Stimulated activated CD4-positive, alpha-beta T cell treated with anti-CD3 and anti-CD28 coated beads, Interleukin-1b, Interleukin-23, amount 100 ng/mL, for 1 hour (primary cell): ENCODE measurements at regions not wholly inside any gene's neighbourhood (a gene's known extent, or its start where the extent isn't known, plus 50 kb on each side); places are given as distances from the start of the nearest gene placed in this dataset.
"Not testable (repeated sequence)": the region's sequence is repeated elsewhere in the genome, so short reads cannot be mapped to it uniquely, and the experiment has no call there.

Experiments
- DNase-seq, 2 donors: peaks; one replicate each; pipeline ENCODE4 v3.0.0-alpha.2; 2020; ENCODE audit warnings: low read depth in 2 of 2

DNA sequence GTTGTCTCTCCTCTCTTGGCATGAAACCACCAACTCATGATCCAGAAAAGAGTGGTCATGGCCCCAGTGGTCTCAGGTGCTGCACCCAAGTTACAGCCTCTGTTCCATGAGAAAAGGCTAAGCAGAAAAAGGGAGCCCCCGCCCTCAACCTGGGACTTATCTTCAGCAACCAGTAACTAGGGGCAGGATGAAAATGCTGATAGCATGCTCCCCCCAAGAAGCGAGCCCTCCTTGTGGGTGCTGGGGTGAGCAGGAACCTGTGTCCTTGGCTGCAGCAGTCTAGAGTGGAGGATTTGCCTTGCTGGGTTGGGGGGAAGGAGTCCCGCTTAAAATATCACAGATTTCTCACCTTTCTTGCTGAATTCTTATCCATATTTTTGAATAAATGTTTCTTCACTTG, 490.0 kb downstream of the SUCLG1 start:
- DNase-seq = no peak

DNA sequence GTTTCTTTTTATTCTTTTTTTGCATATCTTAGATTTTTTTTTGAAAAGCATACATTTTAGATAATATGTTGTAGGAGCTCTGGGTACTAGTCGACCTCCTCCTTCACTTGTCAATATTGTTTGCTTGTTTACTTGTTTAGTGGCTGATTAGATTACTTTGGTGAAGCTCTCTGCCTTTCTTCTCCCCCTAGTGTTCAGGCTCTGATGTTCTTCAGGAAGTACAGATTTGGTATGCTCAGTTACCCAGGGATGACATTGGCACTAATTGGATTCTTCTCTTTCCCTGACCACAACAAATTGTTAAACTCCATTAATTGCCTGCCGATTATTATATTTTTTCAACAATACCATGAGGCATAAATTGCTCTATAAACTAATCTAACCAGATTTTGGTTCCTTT, 491.2 kb downstream of the SUCLG1 start:
- no peak for DNase-seq

DNA sequence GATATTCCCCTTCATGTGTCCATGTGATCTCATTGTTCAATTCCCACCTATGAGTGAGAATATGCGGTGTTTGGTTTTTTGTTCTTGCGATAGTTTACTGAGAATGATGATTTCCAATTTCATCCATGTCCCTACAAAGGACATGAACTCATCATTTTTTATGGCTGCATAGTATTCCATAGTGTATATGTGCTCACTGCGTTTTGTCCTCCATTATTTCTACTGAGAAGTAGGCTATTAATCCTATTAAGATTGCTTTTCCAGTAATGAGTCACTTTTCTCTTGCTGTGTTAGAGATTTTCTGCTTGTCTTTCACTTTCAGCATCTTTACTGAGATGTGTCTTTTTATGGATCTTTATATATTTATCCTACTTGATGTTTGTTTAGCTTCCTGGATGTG, 492.1 kb downstream of the SUCLG1 start:
- not testable (repeated sequence) for DNase-seq

DNA sequence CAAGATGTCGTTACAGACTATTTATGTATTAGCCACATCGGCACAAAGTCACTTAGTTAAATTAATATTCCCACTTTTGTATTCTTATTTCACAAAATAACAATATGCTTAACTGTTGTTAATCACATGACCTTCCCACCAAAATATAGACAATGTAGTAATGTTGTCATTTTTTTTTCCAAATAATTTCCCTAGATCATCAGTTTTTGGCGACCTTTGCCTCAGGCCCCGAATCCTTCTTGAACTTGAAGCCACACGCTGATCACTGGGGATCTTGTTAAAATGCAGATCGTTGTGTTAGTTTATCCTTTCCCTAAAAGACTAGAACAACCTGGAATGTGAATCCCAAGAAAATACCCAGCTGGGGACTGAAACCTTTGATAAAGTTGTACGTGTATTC, 497.6 kb downstream of the SUCLG1 start:
- DNase-seq = no peak

DNA sequence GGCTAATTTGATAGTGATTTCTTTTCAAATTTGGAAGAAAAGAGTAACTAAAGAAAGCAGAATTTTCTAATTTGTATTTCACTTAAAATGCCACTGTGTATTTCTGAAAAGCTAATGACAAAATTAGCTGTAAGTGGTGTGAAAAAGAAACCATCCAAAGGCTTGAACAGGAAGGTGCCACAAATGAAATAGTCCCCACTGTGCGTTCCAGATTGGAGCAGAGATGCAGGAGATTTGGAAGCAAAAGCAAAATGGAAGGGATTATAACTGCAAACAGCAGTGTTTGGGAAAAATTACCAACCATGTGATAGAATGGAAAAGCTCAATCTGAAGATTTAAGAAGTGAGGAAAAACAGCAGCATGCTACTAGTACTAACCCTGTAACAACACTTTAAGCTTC, 498.7 kb downstream of the SUCLG1 start:
- DNase-seq = no peak

DNA sequence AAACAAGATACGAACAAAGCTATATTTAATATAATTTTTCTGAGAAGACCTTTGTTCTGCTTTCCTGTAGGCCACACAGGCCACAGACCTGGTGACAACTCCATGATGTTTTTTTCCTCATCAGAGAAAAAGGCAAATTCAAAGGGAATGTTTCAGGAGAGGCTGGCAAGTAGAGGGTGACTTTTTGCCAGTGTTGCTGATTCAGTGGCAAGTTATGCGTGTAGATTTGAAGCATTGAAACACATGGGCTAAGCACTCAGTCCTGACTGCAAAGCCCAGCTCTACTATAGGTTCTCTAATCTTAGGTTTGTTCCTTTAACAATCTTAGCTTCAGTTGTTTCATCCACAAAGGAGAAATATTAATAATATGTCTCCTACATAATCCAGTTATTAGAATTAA, 499.8 kb downstream of the SUCLG1 start:
- DNase-seq = no peak

DNA sequence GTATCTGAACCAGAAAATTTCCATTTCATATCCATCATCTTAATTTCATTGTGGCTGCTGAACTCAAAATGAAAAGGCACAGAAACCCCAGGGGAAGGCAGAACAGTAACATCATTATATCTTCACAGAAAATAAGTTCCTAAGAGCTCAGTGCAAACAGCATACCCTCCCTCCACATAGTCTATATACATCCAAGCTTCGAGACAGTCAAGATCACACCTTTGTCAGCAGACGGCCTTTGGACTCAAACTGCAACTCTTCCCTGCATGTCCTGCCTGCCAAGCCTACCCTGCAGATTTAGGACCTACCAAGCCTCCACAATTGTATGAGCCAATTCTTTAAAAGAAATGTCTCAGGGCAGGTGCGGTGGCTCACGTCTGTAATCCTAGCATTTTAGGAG, 502.1 kb downstream of the SUCLG1 start:
- DNase-seq = no peak

DNA sequence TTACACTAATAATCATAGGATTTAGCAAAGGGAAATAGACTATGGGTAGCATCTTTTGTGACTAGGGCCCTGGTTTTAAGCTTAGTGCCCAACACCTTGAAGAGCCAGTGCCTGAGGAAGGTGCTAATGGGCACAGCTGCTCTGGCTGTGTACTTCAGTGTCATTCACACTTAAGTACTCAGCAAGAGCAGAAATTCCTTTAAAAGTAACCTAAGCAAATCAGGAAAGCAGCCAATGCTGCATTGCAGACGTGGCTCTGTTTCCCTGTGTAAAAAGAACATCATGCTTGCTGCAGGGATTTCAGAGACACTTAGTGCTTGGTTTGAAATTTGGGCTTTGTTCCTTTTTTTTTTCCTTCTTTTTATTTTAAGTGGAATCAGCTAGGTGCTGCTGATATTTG, 505.4 kb downstream of the SUCLG1 start:
- no peak for DNase-seq

DNA sequence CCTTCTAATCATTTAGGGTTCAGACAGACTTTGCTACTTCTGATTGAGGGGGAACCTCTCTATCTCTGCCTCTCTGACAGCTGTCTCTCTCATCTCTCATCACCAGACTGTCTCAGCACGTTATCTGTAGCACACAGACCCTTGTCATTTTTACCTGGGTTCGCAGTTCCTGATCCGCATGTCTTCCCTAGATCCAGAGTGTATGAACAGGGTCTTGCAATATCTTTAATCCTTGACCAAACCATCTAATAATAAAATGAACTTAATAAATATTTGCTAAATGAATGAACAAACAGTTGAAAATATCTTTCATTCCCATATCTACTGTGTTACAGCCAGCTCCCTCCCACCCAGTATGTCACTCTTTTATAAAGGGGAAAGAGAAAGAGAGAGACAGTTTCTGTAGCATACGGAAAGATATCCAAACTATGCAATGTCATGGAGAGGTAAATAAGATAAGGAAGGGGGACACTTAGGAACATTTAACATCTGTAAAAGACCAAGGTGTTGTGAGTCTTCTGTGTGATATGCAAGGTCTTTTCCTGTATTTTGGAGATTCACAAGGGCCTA, 507.6 kb downstream of the SUCLG1 start:
- no peak for DNase-seq

DNA sequence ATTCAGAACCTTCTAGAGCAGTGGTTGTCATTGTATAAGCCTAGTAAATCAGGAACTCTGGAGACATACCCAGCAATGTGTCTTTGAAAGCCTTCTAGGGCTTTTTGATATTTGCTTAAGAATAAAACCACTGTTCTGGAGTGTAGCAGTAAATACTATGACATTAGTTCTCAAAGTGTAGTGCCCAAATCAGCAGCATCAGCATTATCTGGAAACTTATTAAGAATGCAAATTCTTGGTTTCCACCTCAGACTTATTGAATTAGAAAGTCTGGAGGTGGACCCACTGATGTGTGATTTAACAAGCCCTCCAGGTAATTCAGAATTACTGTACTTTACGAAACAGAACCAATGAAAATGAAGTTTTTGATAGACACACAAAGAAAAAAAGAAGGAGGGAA, 509.7 kb downstream of the SUCLG1 start:
- no peak for DNase-seq

DNA sequence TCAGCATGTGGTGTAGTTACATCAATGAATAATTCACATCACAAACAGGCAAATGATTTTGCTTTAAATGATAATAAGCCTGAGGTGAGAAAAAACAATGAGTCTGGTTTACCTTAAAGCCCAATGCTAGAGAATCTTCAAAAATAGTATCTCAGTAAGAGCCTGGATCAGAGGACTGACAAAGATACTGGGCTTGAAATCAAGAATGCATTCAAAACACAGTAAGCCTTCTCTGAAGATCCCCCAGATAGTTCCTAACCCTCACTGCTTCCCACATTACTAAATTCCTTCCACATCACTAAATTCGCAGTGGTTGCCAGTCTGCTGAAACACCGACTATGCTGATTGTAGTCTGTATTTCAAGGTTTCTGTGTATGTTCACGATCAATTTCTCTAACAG, 514.9 kb downstream of the SUCLG1 start:
- DNase-seq = no peak

DNA sequence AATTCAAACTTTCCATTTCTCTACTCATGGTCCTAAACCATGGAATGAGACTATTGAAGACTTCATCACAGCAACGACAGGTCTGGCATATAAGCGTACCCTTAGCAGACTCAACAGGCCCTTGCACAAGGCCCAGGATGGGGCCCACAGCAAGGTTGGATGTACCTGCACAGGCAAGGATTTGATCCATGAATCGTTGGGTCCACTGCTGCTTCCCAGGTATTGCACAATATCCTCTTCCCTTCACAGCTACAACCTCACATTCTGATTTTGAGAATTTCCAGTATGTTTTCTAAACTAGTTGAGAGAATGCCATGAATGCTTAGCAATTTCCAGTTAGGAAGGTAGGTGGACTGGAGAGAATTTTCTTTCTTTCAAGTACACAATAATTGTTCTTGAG, 515.8 kb downstream of the SUCLG1 start:
- no peak for DNase-seq

DNA sequence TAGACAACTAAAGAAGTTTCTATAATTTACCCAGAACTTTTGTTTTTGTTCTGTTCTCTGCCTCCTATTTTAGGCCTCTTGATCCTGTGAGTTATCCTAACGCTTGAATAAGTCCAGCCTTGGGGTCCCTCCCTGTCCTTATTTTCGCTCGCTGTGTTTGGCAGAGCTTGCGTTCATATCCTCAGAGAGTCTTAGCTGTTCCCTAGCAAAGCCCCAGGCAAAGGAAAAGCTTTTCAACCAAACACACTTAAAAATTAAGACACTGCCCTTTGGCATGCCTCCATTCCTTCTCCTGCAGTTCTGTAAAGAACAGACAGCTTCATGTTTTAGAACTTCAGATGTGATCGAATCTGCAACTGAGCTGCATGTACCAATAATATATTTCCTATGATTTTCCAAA, 517.2 kb downstream of the SUCLG1 start:
- DNase-seq = no peak

DNA sequence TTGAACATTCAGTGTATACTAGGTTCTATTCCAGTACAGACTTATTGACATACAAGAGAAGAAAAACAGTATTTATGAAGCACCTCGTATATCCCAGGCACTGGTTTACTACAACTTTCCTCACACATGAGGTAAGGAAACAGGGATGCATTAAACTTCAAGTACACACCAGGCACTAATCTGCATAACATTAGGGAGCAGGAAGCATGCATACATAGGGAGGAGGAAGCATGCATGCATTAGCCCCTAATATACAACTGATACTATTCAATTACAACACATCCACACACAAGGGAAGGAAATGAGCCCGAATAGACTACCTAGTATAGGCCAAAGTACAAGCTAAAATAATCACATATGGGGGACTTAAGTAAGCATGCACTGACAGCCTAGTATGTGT, 525.3 kb downstream of the SUCLG1 start:
- DNase-seq = no peak

DNA sequence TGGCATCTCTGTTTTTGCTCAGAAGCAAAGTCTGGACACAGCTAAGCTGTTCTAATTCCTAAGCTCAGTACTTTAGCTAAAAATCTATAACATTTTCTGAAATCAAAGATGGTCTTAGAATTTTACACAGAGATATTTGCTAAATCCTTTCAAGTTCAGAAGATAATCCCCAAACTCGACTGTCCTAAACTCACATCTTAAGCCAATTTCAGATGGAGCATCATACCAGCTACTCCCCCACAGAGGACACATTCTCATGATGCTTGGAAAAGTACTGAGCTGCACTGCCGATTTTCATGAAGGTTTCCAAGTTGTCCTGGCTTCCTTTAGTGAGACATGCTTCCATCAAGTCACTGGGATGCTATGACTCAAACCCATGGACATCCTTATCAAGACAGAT, 535.5 kb downstream of the SUCLG1 start:
- DNase-seq = no peak

DNA sequence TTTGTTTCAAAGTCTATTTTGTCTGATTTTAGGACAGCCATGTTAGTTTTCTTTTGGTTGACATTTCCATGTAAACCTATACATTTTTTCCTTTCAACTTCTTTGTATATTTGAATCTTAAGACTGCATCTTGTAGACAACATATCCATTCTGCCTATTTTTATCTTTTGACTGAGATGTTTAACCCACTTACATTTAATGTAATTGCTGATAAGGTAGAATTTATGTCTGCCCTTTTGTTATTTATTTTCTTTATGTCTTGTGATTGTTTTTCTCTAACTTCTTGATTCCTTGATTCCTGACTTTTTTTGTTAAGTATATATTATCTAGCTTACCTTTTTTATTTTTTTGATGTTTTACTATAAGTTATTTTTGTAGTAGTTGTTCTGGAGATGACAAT, 542.5 kb downstream of the SUCLG1 start:
- DNase-seq = no peak

DNA sequence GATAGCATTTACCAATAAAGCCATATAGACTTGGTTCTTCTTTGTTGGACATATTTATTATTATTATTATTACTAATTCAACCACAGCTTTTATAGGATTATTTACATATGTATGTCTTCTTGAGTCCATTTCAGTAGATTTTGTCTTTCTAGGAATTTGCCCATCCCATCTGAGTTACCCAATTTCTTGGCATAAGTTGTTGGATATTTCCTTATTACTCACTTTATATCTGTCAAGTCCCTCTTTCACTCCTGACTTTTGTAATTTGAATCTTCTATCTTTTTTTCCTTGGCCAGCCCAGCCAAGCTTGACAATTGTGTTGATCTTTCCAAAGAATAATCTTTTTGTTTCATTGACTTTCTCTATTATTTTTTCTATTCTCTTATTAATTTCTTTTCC, 543.7 kb downstream of the SUCLG1 start:
- no peak for DNase-seq

DNA sequence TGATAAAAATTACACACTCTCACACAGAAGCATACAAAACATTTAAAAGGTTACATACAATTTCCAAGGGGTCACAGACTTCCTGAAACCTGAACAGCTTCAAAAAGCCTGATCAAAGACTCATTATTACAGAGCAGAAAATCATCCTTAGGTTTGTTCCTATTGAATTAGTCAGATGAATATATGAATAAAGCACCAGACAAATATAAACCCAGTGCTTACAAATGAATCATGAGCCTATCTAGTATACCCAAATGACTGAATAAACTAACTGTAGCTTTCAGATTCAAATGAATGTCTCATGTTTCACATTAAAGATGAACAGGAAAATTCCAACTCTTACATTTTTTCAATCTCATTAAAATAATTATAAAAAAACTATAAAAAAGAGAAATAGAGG, 550.3 kb downstream of the SUCLG1 start:
- DNase-seq = no peak

DNA sequence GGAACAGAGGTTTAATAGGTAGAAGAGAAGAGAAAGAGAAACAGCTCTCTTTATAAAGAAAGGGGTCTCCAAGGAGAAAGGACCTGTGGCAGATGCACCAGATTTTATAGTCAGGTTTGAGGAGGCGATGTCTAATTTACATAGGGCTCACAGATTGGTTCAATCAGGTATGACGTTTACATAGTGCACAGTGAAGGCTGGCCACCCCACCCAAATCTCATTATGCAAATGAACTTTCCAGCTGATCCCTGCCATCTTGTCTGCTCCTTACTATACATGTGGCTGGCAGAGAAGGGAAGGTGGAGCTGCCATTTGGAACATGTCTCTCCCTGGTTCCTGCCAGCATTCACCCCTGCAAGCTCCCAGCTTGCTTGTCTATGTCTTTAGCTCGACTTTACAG, 557.8 kb downstream of the SUCLG1 start:
- DNase-seq = no peak

DNA sequence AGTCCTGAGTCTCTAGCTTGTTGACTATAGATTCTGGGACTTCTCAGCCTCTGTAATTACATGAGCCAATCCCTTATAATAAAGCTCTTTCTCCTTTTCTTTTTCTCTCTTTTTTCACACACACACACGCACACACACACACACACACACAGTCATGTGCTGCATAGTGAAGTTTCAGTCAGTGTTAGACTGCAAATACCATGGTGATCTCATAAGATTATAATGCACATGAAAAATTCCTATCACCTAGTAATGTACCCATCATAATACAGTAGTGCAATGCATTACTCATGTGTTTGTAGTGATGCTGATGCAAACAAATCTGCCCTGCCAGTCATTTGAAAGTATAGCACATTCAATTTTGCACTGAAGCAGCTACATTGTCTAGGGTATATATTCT, 558.2 kb downstream of the SUCLG1 start:
- DNase-seq = no peak

DNA sequence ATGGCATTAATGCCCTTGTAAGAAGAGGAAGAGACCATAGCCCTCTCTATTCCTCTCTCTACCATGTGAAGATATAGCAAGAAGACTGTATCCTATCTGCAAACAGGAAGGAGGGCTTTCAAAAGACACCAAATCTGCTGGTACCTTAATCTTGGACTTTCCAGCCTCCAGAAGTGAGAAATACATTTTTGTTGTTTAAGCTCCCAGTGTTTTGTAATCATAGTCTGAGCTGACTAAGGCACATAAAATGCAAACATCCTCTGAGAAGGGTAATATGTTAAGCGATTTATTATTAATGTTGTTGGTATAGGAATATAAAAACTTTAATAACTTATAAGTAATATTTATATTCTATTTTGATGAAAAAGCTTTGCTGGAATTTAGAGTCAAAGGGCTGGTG, 559.8 kb downstream of the SUCLG1 start:
- no peak for DNase-seq

DNA sequence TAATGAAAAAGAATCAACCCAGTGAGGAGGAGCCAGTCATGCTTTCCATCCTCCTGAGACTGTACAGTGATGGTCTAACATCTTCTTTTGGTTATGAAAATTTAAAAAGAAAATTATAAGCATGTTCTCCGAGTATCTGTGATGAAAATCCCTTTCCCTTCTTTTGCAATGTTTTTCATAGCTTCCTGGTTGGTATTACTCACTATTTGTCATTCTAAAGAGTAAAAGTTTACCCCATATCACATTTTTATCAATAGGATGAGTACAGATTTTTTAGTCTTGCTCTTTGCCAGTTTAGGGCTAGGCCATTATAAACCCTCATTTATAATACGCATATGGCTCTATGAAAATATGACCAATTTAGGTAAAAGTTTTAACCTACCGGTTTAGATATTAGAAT, 564.1 kb downstream of the SUCLG1 start:
- no peak for DNase-seq

DNA sequence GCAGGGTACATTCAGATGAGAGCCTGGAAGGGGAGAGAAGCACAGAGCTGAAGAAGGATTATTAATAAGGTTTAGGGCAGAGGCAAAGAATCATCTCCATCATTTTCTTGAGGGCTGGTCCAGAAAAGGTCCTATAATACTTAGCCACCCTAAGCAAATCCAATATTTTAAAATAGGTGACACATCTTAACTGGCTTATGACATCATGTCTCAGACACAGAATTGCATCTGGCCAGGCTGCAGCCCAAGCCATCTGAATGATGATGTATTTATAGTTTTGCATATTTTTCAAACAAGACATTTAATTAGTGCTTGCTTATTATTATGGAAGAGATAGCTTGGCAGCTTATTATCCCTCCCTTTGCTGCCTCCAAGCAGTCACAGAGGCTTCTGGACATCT, 571.3 kb downstream of the SUCLG1 start:
- no peak for DNase-seq

DNA sequence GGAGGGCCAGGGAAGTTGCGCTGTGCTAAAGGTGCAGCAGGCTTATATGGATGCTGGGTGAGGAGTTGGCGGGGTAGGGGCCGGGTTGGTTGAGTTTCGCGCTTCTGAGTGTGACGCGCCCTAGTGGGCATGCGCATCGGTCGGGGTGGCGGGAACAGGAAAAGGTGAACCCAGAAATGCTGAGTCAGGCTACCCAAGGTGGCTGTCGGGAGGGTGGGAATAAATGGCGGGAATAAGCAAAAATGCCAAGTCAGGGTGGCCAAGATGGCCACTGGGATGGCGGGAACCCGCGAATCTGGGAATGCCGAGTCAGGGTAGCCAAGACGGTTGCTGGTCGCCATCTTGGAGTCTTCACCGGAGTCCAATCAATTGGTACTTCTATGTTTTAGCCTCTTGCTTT, 580.0 kb downstream of the SUCLG1 start:
- no peak for DNase-seq

DNA sequence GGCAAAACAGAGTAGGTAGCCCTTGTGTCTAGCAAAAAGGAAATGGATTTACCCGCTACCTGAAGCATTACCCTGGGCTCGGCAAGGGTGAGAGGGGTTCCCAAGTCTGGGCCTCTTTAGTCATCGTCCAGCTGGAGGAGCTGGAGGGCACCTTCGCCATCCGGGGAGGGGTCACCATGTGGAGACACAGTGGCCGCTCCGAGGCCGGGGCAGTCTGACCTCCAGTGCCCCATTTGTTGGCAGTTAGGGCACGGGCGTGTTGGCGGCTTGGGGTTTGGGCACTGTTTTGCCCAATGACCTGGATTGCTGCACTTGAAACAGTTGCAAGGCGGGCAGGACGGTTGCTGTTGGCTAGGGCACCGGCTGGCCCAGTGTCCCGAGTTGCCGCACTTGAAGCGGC, 581.8 kb downstream of the SUCLG1 start:
- not testable (repeated sequence) for DNase-seq
